Activated CD8-positive, alpha-beta T cell treated with anti-CD3 and anti-CD28 coated beads for 36 hours (primary cell): ENCODE measurements at regions not wholly inside any gene's neighbourhood (a gene's known extent, or its start where the extent isn't known, plus 50 kb on each side); places are given as distances from the start of the nearest gene placed in this dataset.

ENCODE experiments used
- ATAC-seq: fragments of 200-7000 bp; cut with Tn5 transposase; one replicate; pipeline ENCODE4 v1.10.0; 2021; ENCODE audit warnings: mild to moderate bottlenecking, moderate library complexity
- CTCF ChIA-PET: fragments of 350-600 bp; sonication (Branson Sonifier 250); formaldehyde crosslinking; loops from one replicate; lab custom pipeline; 2021; ENCODE audit warnings: antibody characterized with exemption; lab: Charles Lee
- POLR2A ChIA-PET: fragments of 350-600 bp; sonication (Branson Sonifier 250); formaldehyde crosslinking; loops from one replicate; lab custom pipeline; 2021; ENCODE audit warnings: antibody characterized with exemption; lab: Charles Lee
- DNase-seq: peaks from one replicate; pipeline ENCODE4 v3.0.0-alpha.2; 2020
- H3K27ac Mint-ChIP-seq: one replicate; pipeline ENCODE4 v1.8.0; 2021; ENCODE audit warnings: mild to moderate bottlenecking, mixed read lengths
- H3K27me3 Mint-ChIP-seq: one replicate; pipeline ENCODE4 v1.8.0; 2021; ENCODE audit warnings: mixed read lengths
- H3K36me3 Mint-ChIP-seq: one replicate; pipeline ENCODE4 v1.8.0; 2021; ENCODE audit warnings: low read depth, mixed read lengths
- H3K4me1 Mint-ChIP-seq: one replicate; pipeline ENCODE4 v1.8.0; 2021; ENCODE audit warnings: low read depth, mixed read lengths
- H3K4me3 Mint-ChIP-seq: one replicate; pipeline ENCODE4 v1.8.0; 2021; ENCODE audit warnings: mild to moderate bottlenecking, moderate library complexity, mixed read lengths
- H3K9me3 Mint-ChIP-seq: one replicate; pipeline ENCODE4 v1.8.0; 2021; ENCODE audit warnings: mixed read lengths
- CTCF ChIP-seq: fragments of 200-600 bp; IDR thresholded peaks from one replicate; pipeline ENCODE4 v1.8.0; 2022; ENCODE audit warnings: antibody characterized with exemption, mild to moderate bottlenecking
- intact Hi-C: fragments of 100-400 bp; cut with micrococcal nuclease; formaldehyde crosslinking; loops from one replicate; pipeline ENCODE4 v1.10.0; 2022

- ChIA-PET POLR2A (no interaction called here), CTCF (no interaction called here)
- peaks cover 2% of the 10 kb centered on the region for H3K9me3 Mint-ChIP-seq
- no peaks in the 10 kb centered on the region for H3K27me3 Mint-ChIP-seq
- no peak overlapping the region for H3K27ac Mint-ChIP-seq
- intact Hi-C loops: no loop called here
- no peak for ATAC-seq
- DNase-seq: no peak
- TF ChIP-seq CTCF: no peak
- no peak overlapping the region for H3K4me3 Mint-ChIP-seq
- no peaks in the 10 kb centered on the region for H3K36me3 Mint-ChIP-seq
- no peaks in the 10 kb centered on the region for H3K4me1 Mint-ChIP-seq
These were observed 1106.2 kb downstream of the XPNPEP1 start for GRCh38 chr10:108817135-108817534.

- ChIA-PET CTCF (no interaction called here), POLR2A (no interaction called here)
- H3K4me3 Mint-ChIP-seq: no peak overlapping the region
- H3K27me3 Mint-ChIP-seq: no peaks in the 10 kb centered on the region
- intact Hi-C loops: no loop called here
- DNase-seq: no peak
- H3K27ac Mint-ChIP-seq: no peak overlapping the region
- no peaks in the 10 kb centered on the region for H3K4me1 Mint-ChIP-seq
- TF ChIP-seq CTCF: no peak
- no peak for ATAC-seq
- H3K9me3 Mint-ChIP-seq: peaks cover 3% of the 10 kb centered on the region
- no peaks in the 10 kb centered on the region for H3K36me3 Mint-ChIP-seq
These were observed 1110.4 kb downstream of the XPNPEP1 start for GRCh38 chr10:108812906-108813305.

DNA sequence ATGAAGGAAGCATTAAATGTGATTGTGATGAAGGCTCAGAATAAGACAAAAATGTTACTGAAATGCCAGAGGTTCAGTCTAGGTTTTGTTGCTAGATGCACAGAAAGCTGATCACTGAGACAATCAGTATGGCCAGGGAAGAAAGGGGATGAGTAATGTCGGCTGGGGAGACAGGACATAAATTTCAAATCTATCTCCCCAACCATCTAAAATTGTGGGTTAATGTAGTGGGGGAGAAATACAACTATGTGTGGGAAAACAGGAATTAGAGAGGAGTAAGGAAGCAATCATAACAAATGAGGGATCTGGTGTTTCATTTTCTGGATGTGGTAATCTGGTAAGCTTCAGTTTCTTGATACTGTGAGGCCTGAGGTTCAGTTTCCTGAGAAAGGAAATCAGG is 1111.0 kb downstream of the XPNPEP1 start:
- H3K9me3 Mint-ChIP-seq: peaks cover 4% of the 10 kb centered on the region
- H3K27me3 Mint-ChIP-seq: no peaks in the 10 kb centered on the region
- DNase-seq (no peak), ATAC-seq (no peak)
- ChIA-PET POLR2A (no interaction called here), CTCF (no interaction called here)
- intact Hi-C loops: no loop called here
- no peak overlapping the region for H3K4me3 Mint-ChIP-seq
- no peak for TF ChIP-seq CTCF
- no peak overlapping the region for H3K27ac Mint-ChIP-seq
- H3K4me1 Mint-ChIP-seq: no peaks in the 10 kb centered on the region
- no peaks in the 10 kb centered on the region for H3K36me3 Mint-ChIP-seq

DNA sequence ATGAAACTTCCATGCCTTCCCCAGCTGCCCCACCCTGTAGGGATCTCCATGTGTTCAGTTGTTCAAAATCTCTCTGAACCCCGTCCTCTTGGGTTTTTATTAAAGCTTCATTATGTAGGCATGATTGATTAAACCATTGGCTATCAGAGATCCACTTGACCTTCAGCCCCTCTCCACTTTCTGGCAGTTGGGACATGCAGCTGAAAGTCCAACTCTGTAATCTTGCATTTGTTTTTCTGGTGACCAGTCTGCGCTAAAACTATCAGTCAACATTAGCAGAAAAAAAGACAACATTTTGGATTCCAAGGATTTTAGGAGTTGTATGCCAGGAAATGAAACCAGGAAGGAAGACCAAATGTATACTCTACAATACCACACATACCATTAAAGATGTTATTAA is 1115.1 kb downstream of the XPNPEP1 start:
- H3K27ac Mint-ChIP-seq: no peak overlapping the region
- peaks cover 6% of the 10 kb centered on the region for H3K9me3 Mint-ChIP-seq
- intact Hi-C loops: no loop called here
- DNase-seq: no peak
- CTCF ChIA-PET: no interaction called here
- no peaks in the 10 kb centered on the region for H3K27me3 Mint-ChIP-seq
- no peaks in the 10 kb centered on the region for H3K36me3 Mint-ChIP-seq
- no peaks in the 10 kb centered on the region for H3K4me1 Mint-ChIP-seq
- no peak overlapping the region for H3K4me3 Mint-ChIP-seq
- POLR2A ChIA-PET: no interaction called here
- no peak for ATAC-seq
- TF ChIP-seq CTCF: no peak

GRCh38 chr10:108801775-108802517 is 1121.4 kb downstream of the XPNPEP1 start:
- no peak for TF ChIP-seq CTCF
- Mint-ChIP-seq H3K27ac (no peak overlapping the region), H3K36me3 (no peaks in the 10 kb centered on the region), H3K4me1 (no peaks in the 10 kb centered on the region), H3K9me3 (peaks cover 9% of the 10 kb centered on the region), H3K27me3 (no peaks in the 10 kb centered on the region), H3K4me3 (no peak overlapping the region)
- ChIA-PET POLR2A (no interaction called here), CTCF (no interaction called here)
- ATAC-seq: no peak
- DNase-seq: no peak
- intact Hi-C loops: no loop called here
